Glutamatergic neuron (in vitro differentiated cells): ENCODE measurements at regions not wholly inside any gene's neighbourhood (a gene's known extent, or its start where the extent isn't known, plus 50 kb on each side); places are given as distances from the start of the nearest gene placed in this dataset.

ENCODE experiments used
- DNase-seq: peaks from one replicate; pipeline ENCODE4 v3.0.0; 2022
- H3K27ac Mint-ChIP-seq: one replicate; pipeline ENCODE4 v1.8.0; 2020; ENCODE audit warnings: mild to moderate bottlenecking, mixed read lengths, inconsistent platforms; ENCODE audit not compliant: unreplicated experiment
- H3K27me3 Mint-ChIP-seq: one replicate; pipeline ENCODE4 v1.8.0; 2020; ENCODE audit warnings: mild to moderate bottlenecking, moderate library complexity, mixed read lengths, inconsistent platforms; ENCODE audit not compliant: unreplicated experiment
- H3K36me3 Mint-ChIP-seq: one replicate; pipeline ENCODE4 v1.8.0; 2020; ENCODE audit warnings: mild to moderate bottlenecking, mixed read lengths, inconsistent platforms; ENCODE audit not compliant: unreplicated experiment
- H3K4me1 Mint-ChIP-seq: one replicate; pipeline ENCODE4 v1.8.0; 2020; ENCODE audit warnings: mild to moderate bottlenecking, low read depth, mixed read lengths, inconsistent platforms; ENCODE audit not compliant: unreplicated experiment
- H3K4me3 Mint-ChIP-seq: one replicate; pipeline ENCODE4 v1.8.0; 2020; ENCODE audit warnings: mild to moderate bottlenecking, mixed read lengths, inconsistent platforms; ENCODE audit not compliant: unreplicated experiment
- H3K9me3 Mint-ChIP-seq: one replicate; pipeline ENCODE4 v1.8.0; 2020; ENCODE audit warnings: mild to moderate bottlenecking, moderate library complexity, mixed read lengths, inconsistent platforms; ENCODE audit not compliant: unreplicated experiment
- TF ChIP-seq, protein P1 (sequence below): fragments of 200-600 bp; sonication (generic); IDR thresholded peaks from one replicate; pipeline ENCODE4 v1.5.0; 2021; ENCODE audit not compliant: partially characterized antibody, unreplicated experiment

DNA sequence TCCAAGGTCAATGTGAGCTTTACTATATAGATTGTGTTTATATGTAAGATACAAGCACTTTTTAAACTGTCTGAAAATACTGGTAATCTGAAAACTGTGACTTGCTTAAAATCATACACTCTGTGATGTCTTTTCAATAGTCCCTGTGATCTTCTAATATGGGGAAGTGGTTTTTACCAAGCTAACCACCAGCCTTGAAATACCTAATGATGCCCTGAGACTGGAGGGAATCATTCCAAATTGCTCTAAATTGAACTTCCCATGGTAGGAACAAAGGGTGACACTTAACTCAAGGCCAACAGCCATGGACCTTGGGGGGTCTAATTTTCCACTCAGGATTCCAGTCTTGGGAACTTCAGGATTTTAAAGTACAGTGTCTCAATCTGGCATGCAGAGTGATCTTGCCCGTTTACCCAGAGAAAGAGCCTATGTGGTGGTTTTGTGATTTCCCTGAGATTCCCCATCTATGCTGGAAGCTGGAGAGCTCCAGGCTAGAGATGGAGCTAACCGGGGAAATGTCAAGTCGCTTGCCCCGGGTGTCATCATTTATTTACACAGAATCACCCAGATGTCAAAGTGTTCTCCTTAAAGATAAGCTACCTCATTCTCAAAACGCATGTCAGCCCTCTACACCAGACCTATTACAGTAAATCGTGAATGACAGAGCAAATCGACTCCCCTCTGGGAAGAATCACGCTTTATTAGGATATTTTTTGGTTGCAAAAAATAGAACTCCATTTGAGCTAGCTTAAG, 198.5 kb downstream of the SP3 start:
- TF ChIP-seq, protein P1, sequence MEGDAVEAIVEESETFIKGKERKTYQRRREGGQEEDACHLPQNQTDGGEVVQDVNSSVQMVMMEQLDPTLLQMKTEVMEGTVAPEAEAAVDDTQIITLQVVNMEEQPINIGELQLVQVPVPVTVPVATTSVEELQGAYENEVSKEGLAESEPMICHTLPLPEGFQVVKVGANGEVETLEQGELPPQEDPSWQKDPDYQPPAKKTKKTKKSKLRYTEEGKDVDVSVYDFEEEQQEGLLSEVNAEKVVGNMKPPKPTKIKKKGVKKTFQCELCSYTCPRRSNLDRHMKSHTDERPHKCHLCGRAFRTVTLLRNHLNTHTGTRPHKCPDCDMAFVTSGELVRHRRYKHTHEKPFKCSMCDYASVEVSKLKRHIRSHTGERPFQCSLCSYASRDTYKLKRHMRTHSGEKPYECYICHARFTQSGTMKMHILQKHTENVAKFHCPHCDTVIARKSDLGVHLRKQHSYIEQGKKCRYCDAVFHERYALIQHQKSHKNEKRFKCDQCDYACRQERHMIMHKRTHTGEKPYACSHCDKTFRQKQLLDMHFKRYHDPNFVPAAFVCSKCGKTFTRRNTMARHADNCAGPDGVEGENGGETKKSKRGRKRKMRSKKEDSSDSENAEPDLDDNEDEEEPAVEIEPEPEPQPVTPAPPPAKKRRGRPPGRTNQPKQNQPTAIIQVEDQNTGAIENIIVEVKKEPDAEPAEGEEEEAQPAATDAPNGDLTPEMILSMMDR = no peak
- DNase-seq = no peak
- Mint-ChIP-seq H3K9me3 (peaks cover 4% of the 10 kb centered on the region), H3K4me3 (no peak overlapping the region), H3K36me3 (no peaks in the 10 kb centered on the region), H3K4me1 (no peaks in the 10 kb centered on the region), H3K27ac (no peak overlapping the region), H3K27me3 (peaks cover 7% of the 10 kb centered on the region)

DNA sequence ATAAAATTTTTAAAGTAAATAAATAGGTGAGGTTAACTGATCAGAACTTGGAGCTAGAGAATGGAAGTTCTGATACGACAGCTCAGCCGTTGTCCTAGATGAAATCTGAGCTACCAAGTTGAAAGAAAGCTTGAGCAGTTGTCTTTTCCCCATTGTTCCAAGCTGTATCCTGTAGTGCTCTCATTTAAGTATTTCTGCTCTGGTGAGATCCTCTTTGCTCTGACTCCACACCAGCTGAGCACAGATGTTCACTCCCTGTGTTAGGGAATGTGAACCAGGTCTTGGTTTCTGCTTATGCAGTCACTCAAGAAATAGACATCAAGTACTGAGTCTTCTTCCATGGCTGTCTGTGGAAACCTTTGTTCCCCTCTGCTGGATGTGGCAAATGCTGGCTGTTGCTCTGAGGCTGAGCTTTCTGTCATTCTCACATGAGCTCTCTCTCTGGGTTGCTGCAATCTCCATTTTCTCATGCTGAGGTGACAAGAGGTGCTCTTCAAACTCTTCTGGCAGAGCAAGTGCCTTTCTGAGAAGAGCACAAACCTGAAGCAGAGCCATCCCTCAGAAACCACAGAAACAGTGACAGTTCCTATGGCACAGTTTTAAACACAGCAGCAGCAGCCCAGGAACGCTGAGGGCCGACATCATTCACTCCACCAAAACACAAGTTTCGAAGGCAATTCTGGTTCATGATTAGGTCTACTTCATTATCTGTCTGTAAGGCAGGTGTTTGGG, 194.1 kb downstream of the SP3 start:
- Mint-ChIP-seq H3K4me3 (no peak overlapping the region), H3K27ac (peak overlapping the region; percentile 11), H3K36me3 (no peaks in the 10 kb centered on the region), H3K9me3 (no peaks in the 10 kb centered on the region), H3K4me1 (no peaks in the 10 kb centered on the region), H3K27me3 (peaks cover 5% of the 10 kb centered on the region)
- TF ChIP-seq, protein P1 = no peak
- DNase-seq = no peak

DNA sequence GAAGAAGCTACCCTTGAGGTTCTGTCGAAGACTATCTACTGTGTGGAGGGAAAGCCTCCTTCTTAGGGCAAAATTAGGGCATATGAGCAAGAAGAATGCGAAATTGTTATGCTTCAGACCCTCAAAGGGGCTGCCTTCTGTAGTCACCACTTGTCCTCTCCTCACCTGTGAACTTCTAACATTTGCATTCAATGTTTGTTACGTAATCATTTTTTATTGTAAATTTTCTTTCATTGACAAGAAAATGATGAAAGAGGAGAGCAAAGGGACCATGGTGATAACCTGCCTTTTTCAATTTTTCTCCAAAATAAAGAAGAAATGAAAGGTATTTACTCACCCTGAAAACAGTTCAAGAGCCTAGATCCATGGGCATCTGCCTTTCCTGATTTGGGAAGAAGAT, 193.0 kb downstream of the SP3 start:
- no peaks in the 10 kb centered on the region for H3K9me3 Mint-ChIP-seq
- H3K27ac Mint-ChIP-seq = no peak overlapping the region
- TF ChIP-seq, protein P1 = no peak
- H3K36me3 Mint-ChIP-seq = no peaks in the 10 kb centered on the region
- no peaks in the 10 kb centered on the region for H3K4me1 Mint-ChIP-seq
- peaks cover 5% of the 10 kb centered on the region for H3K27me3 Mint-ChIP-seq
- DNase-seq = no peak
- no peak overlapping the region for H3K4me3 Mint-ChIP-seq

DNA sequence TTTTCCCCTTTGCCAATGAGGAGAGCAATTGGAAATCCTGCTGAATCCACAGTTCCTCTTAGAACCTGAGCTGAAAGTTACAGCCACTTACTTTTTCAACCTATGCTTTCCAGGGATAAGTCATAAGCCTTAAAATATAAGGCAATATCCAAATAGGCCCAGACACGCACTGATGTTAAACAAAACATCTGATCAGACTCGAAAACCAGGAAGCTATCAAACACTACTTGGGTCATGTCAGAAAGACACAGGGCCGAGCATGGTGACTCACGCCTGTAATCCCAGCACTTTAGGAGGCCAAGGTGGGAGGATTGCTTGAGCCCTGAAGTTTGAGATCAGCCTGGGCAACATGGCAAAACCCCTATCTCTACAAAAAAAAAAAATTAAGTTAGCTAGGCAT, 192.1 kb downstream of the SP3 start:
- no peak for DNase-seq
- Mint-ChIP-seq H3K4me3 (no peak overlapping the region), H3K27ac (no peak overlapping the region), H3K9me3 (no peaks in the 10 kb centered on the region), H3K36me3 (no peaks in the 10 kb centered on the region), H3K4me1 (no peaks in the 10 kb centered on the region), H3K27me3 (peaks cover 5% of the 10 kb centered on the region)
- TF ChIP-seq, protein P1 = no peak

DNA sequence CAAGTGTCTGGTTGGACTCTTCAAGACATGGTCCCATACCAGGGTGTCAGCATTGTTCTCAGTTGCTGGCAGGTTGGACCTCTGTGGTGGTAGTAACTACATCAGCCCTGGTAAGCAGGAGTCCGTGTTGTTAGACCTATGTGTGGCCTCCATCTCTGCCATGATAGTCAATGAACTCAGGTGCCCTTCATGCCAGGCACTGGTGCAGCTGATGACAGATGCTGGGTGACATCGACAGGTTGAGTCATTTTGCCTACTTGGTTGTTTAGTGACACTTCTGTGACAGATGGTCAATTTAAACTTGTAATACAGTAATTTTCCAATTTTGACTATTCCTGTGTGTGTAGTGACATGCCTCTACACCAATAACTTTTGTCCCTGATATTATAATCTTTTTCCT, 189.7 kb downstream of the SP3 start:
- no peaks in the 10 kb centered on the region for H3K4me1 Mint-ChIP-seq
- H3K36me3 Mint-ChIP-seq = no peaks in the 10 kb centered on the region
- no peak overlapping the region for H3K4me3 Mint-ChIP-seq
- TF ChIP-seq, protein P1 = no peak
- no peak overlapping the region for H3K27ac Mint-ChIP-seq
- no peaks in the 10 kb centered on the region for H3K9me3 Mint-ChIP-seq
- no peak for DNase-seq
- peaks cover 5% of the 10 kb centered on the region for H3K27me3 Mint-ChIP-seq
